ENCODE measurements at regions not wholly inside any gene's neighbourhood (a gene's known extent, or its start where the extent isn't known, plus 50 kb on each side); places are given as distances from the start of the nearest gene placed in this dataset.

DNA sequence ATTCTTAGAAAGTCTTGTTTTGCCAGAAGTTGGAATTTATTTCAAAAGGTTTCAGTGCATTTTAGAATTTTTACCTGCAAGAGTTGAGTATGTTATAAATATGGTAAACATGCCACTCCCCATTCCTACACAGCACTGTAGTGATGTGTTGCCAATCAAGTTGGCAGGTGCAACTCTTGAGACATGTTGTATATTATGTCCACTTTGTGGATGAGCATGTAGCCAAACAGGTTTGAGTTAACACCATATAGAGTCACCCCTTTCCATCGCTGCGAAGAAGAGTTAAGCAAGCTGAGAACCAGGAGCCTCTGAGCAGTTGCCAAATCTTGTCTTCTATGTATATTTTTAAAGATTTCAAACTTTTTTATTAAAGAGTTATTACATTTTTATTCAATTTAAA lies 359.8 kb downstream of the LMO7 start:
- H3K27ac Mint-ChIP-seq, result no peak overlapping the region
- intact Hi-C loops (cut with micrococcal nuclease), result no loop called here
- CTCF ChIA-PET, result no interaction called here

DNA sequence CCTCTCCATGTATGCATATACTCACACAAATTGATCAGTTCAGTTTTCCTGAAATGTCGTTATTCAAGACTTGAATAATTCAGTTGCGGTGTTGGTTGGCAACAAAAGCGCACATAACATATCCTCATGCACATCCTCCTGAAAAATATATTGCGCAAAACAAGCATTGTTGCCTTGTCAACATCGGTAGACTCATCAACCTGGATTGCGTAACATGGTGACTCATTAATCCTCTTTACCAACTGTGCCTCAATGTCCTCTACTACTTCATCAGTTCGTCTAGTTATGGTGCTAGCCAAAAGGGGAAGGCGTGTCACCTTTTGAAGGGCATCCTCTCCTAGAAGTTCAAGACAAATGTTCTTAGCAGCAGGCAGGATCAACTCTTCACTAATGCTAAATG lies 357.7 kb downstream of the LMO7 start:
- Mint-ChIP-seq H3K27me3 (no peaks in the 10 kb centered on the region), H3K4me1 (no peaks in the 10 kb centered on the region), H3K27ac (no peak overlapping the region), H3K9me3 (peaks cover 4% of the 10 kb centered on the region), H3K36me3 (ENCODE audit: low read depth) (no peaks in the 10 kb centered on the region), H3K4me3 (no peak overlapping the region)
- ChIA-PET POLR2A (no interaction called here), CTCF (no interaction called here)
- intact Hi-C loops (cut with micrococcal nuclease), result no loop called here
- TF ChIP-seq, protein P1, sequence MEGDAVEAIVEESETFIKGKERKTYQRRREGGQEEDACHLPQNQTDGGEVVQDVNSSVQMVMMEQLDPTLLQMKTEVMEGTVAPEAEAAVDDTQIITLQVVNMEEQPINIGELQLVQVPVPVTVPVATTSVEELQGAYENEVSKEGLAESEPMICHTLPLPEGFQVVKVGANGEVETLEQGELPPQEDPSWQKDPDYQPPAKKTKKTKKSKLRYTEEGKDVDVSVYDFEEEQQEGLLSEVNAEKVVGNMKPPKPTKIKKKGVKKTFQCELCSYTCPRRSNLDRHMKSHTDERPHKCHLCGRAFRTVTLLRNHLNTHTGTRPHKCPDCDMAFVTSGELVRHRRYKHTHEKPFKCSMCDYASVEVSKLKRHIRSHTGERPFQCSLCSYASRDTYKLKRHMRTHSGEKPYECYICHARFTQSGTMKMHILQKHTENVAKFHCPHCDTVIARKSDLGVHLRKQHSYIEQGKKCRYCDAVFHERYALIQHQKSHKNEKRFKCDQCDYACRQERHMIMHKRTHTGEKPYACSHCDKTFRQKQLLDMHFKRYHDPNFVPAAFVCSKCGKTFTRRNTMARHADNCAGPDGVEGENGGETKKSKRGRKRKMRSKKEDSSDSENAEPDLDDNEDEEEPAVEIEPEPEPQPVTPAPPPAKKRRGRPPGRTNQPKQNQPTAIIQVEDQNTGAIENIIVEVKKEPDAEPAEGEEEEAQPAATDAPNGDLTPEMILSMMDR (IDR thresholded peaks at IDR 0.05), result no peak
- ATAC-seq (ENCODE audit: low read depth) (no peak), DNase-seq (no peak)

More for the DNA sequence above, 359.8 kb downstream of the LMO7 start:
- H3K4me1 Mint-ChIP-seq, result no peaks in the 10 kb centered on the region
- TF ChIP-seq, protein P1 (IDR thresholded peaks at IDR 0.05), result no peak
- H3K4me3 Mint-ChIP-seq, result no peak overlapping the region
- no peak for ATAC-seq (ENCODE audit: low read depth)
- no peak for DNase-seq
- no peaks in the 10 kb centered on the region for H3K27me3 Mint-ChIP-seq
- H3K36me3 Mint-ChIP-seq (ENCODE audit: low read depth), result no peaks in the 10 kb centered on the region
- POLR2A ChIA-PET, result no interaction called here
- no peaks in the 10 kb centered on the region for H3K9me3 Mint-ChIP-seq

DNA sequence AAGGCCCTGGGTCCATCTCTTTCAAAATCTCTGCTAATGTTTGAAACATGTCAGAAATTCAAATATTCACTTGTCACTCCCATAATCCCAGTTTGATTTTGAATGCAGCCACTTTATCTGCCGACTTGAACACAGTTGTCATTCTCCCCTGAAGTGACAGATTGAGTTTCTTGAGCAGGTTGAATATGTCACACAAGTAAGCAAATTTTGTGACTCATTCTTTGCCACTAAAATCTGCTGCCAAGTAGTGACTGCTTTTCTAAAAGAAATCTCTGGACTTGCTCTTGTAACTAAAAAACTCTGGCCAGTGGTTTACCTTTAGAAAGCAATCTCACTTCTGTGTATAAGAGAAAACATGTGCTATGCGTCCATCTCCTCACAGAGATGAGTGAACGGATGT lies 357.1 kb downstream of the LMO7 start:
- ChIA-PET POLR2A (no interaction called here), CTCF (no interaction called here)
- Mint-ChIP-seq H3K36me3 (ENCODE audit: low read depth) (no peaks in the 10 kb centered on the region), H3K27me3 (no peaks in the 10 kb centered on the region), H3K27ac (no peak overlapping the region), H3K9me3 (peaks cover 4% of the 10 kb centered on the region), H3K4me1 (no peaks in the 10 kb centered on the region), H3K4me3 (no peak overlapping the region)
- DNase-seq, result no peak
- ATAC-seq (ENCODE audit: low read depth), result no peak
- intact Hi-C loops (cut with micrococcal nuclease), result no loop called here
- TF ChIP-seq, protein P1 (IDR thresholded peaks at IDR 0.05), result no peak

DNA sequence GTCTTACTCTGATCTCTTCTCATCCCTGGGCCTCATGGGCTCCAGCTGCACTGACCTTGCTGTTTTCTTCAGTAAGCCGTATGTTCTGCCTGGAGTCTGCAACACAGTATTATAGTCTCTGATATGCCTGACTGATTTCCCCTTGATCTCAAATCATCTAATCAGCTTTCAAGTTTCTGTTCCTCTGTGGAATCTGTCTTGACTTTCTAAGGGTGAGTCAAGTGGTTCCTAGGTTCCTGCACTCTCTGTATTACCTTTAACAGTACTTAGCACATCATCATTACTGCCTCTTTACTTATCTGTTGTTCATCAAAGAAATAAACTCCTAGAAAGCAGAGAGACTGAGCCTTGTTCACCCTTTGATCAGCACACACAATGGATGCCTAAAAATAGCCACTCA lies 350.7 kb downstream of the LMO7 start:
- no peak for ATAC-seq (ENCODE audit: low read depth)
- no peak overlapping the region for H3K4me3 Mint-ChIP-seq
- TF ChIP-seq, protein P1 (IDR thresholded peaks at IDR 0.05), result no peak
- peaks cover 2% of the 10 kb centered on the region for H3K4me1 Mint-ChIP-seq
- H3K27me3 Mint-ChIP-seq, result peaks cover 2% of the 10 kb centered on the region
- peaks cover 6% of the 10 kb centered on the region for H3K9me3 Mint-ChIP-seq
- no peaks in the 10 kb centered on the region for H3K36me3 Mint-ChIP-seq (ENCODE audit: low read depth)
- no peak overlapping the region for H3K27ac Mint-ChIP-seq
- intact Hi-C loops (cut with micrococcal nuclease), result no loop called here
- POLR2A ChIA-PET, result no interaction called here
- CTCF ChIA-PET, result no interaction called here
- no peak for DNase-seq

DNA sequence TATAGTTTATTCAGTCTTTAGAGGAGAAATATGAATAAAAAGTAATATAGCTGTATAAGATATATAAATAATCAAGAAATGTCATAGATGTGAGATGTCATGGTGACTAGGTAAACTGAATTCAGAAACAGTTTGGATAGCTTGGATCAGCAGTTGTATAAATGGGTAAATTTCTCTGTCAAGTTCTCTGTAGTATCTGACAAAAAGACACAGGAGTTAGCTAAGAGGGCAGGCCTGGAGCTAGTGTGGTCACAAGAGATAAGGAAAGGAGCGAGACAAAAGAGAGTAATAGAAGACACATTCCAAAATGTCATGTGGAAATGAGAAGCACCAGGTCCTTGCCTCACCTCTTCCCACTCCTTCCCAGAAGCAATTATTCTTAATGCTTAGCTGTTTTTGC lies 349.0 kb downstream of the LMO7 start:
- H3K4me1 Mint-ChIP-seq, result peaks cover 2% of the 10 kb centered on the region
- intact Hi-C loops (cut with micrococcal nuclease), result no loop called here
- no peak for ATAC-seq (ENCODE audit: low read depth)
- DNase-seq, result no peak
- H3K27ac Mint-ChIP-seq, result no peak overlapping the region
- ChIA-PET POLR2A (no interaction called here), CTCF (no interaction called here)
- H3K4me3 Mint-ChIP-seq, result no peak overlapping the region
- peaks cover 2% of the 10 kb centered on the region for H3K27me3 Mint-ChIP-seq
- TF ChIP-seq, protein P1 (IDR thresholded peaks at IDR 0.05), result no peak
- H3K9me3 Mint-ChIP-seq, result peaks cover 6% of the 10 kb centered on the region
- no peaks in the 10 kb centered on the region for H3K36me3 Mint-ChIP-seq (ENCODE audit: low read depth)
